Colonic mucosa (tissue), 4 donors: ENCODE measurements at regions not wholly inside any gene's neighbourhood (a gene's known extent, or its start where the extent isn't known, plus 50 kb on each side); places are given as distances from the start of the nearest gene placed in this dataset.

Experiments
- DNase-seq: peaks from one replicate; pipeline ENCODE4 v3.0.0-alpha.2; 2020
- H3K27ac ChIP-seq: fragments of 200-600 bp; one replicate; pipeline ENCODE4 v1.8.0; 2021
- H3K27me3 ChIP-seq: fragments of 200-600 bp; one replicate; pipeline ENCODE4 v1.8.0; 2021
- H3K36me3 ChIP-seq: fragments of 200-600 bp; one replicate; pipeline ENCODE4 v1.8.0; 2021
- H3K4me1 ChIP-seq: fragments of 200-600 bp; one replicate; pipeline ENCODE4 v1.8.0; 2021; ENCODE audit warnings: mild to moderate bottlenecking
- H3K4me3 ChIP-seq: fragments of 200-600 bp; one replicate; pipeline ENCODE4 v1.8.0; 2021
- H3K9ac ChIP-seq, 2 donors: one replicate each; pipeline ENCODE4 v1.7.0; 2013; ENCODE audit warnings: control low read depth in 2 of 2, low read depth in 2 of 2, low read length in 2 of 2
- H3K9me3 ChIP-seq: fragments of 200-600 bp; one replicate; pipeline ENCODE4 v1.8.0; 2021
- CTCF ChIP-seq: fragments of 200-600 bp; IDR thresholded peaks from one replicate; pipeline ENCODE4 v1.8.0; 2022; ENCODE audit warnings: antibody characterized with exemption, mild to moderate bottlenecking
- intact Hi-C: fragments of 100-400 bp; cut with DNase I; formaldehyde crosslinking; loops from one replicate; pipeline ENCODE4 v1.14.1; 2022
- donor health status: healthy.
- donor health status: DM: no; HTN: no; CAD: no.
- donor health status: DM: no; HTN: no; CAD: no.

- no peaks in the 10 kb centered on the region for H3K36me3 ChIP-seq
- TF ChIP-seq CTCF, result no peak
- DNase-seq, result no peak
- no peaks in the 10 kb centered on the region for H3K9me3 ChIP-seq
- H3K27ac ChIP-seq, result no peak overlapping the region
- H3K27me3 ChIP-seq, result no peaks in the 10 kb centered on the region
- no peak overlapping the region for H3K9ac ChIP-seq
- no peaks in the 10 kb centered on the region for H3K4me1 ChIP-seq
- intact Hi-C loops, result no loop called here
- H3K4me3 ChIP-seq, result no peak overlapping the region
Measured at GRCh38 chr7:46137725-46138124, 216.7 kb upstream of the IGFBP3 start.

GRCh38 chr7:46135557-46135956 lies 214.5 kb upstream of the IGFBP3 start:
- H3K9me3 ChIP-seq, result no peaks in the 10 kb centered on the region
- intact Hi-C loops, result no loop called here
- no peaks in the 10 kb centered on the region for H3K36me3 ChIP-seq
- no peaks in the 10 kb centered on the region for H3K4me1 ChIP-seq
- H3K27me3 ChIP-seq, result no peaks in the 10 kb centered on the region
- H3K4me3 ChIP-seq, result no peak overlapping the region
- no peak overlapping the region for H3K9ac ChIP-seq
- no peak overlapping the region for H3K27ac ChIP-seq
- no peak for TF ChIP-seq CTCF
- no peak for DNase-seq

- no peak overlapping the region for H3K9ac ChIP-seq
- no peak overlapping the region for H3K27ac ChIP-seq
- no peak overlapping the region for H3K4me3 ChIP-seq
- no peak for TF ChIP-seq CTCF
- H3K9me3 ChIP-seq, result no peaks in the 10 kb centered on the region
- intact Hi-C loops, result no loop called here
- H3K36me3 ChIP-seq, result no peaks in the 10 kb centered on the region
- no peaks in the 10 kb centered on the region for H3K4me1 ChIP-seq
- no peak for DNase-seq
- no peaks in the 10 kb centered on the region for H3K27me3 ChIP-seq
Measured at GRCh38 chr7:46134795-46135194, 213.7 kb upstream of the IGFBP3 start.

- H3K9me3 ChIP-seq, result no peaks in the 10 kb centered on the region
- H3K4me1 ChIP-seq, result no peaks in the 10 kb centered on the region
- TF ChIP-seq CTCF, result no peak
- H3K27me3 ChIP-seq, result no peaks in the 10 kb centered on the region
- no peaks in the 10 kb centered on the region for H3K36me3 ChIP-seq
- H3K27ac ChIP-seq, result no peak overlapping the region
- intact Hi-C loops, result no loop called here
- no peak for DNase-seq
- H3K4me3 ChIP-seq, result no peak overlapping the region
- no peak overlapping the region for H3K9ac ChIP-seq
Measured at GRCh38 chr7:46134385-46134784, 213.3 kb upstream of the IGFBP3 start.

GRCh38 chr7:46133751-46134150 lies 212.7 kb upstream of the IGFBP3 start:
- no peak for TF ChIP-seq CTCF

GRCh38 chr7:46133072-46133471 lies 212.0 kb upstream of the IGFBP3 start:
- no peaks in the 10 kb centered on the region for H3K27me3 ChIP-seq
- no peak overlapping the region for H3K27ac ChIP-seq
- DNase-seq, result no peak
- intact Hi-C loops, result no loop called here
- H3K4me1 ChIP-seq, result no peaks in the 10 kb centered on the region
- H3K9ac ChIP-seq, result no peak overlapping the region
- no peak overlapping the region for H3K4me3 ChIP-seq
- TF ChIP-seq CTCF, result no peak
- H3K9me3 ChIP-seq, result no peaks in the 10 kb centered on the region
- no peaks in the 10 kb centered on the region for H3K36me3 ChIP-seq

More at GRCh38 chr7:46133751-46134150, 212.7 kb upstream of the IGFBP3 start:
- no peak overlapping the region for H3K4me3 ChIP-seq
- no peaks in the 10 kb centered on the region for H3K9me3 ChIP-seq
- no peak overlapping the region for H3K27ac ChIP-seq
- H3K27me3 ChIP-seq, result no peaks in the 10 kb centered on the region
- DNase-seq, result no peak
- intact Hi-C loops, result no loop called here
- H3K9ac ChIP-seq, result no peak overlapping the region
- no peaks in the 10 kb centered on the region for H3K36me3 ChIP-seq
- H3K4me1 ChIP-seq, result no peaks in the 10 kb centered on the region
